BLaER1 treated with 17β-estradiol and CSF1 and Interleukin-3, amounts not matched to agents 10 nM and 100 nM (cell line): ENCODE measurements at regions not wholly inside any gene's neighbourhood (a gene's known extent, or its start where the extent isn't known, plus 50 kb on each side); places are given as distances from the start of the nearest gene placed in this dataset.
"Not testable (repeated sequence)": the region's sequence is repeated elsewhere in the genome, so short reads cannot be mapped to it uniquely, and the experiment has no call there.

Source experiments
- H3K27ac ChIP-seq, 11 experiments: shearing (Covaris generic); formaldehyde crosslinking; 2 replicates each; pipeline ENCODE4 v1.8.1; 2022
- H3K27me3 ChIP-seq, 11 experiments: shearing (Covaris generic); formaldehyde crosslinking; 2 replicates each; pipeline ENCODE4 v1.8.1; 2022
- H3K36me3 ChIP-seq, 11 experiments: shearing (Covaris generic); formaldehyde crosslinking; 2 replicates each; pipeline ENCODE4 v1.8.1; 2022
- H3K4me1 ChIP-seq, 10 experiments: shearing (Covaris generic); formaldehyde crosslinking; 2 replicates each; pipeline ENCODE4 v1.8.1; 2022
- H3K4me2 ChIP-seq, 11 experiments: shearing (Covaris generic); formaldehyde crosslinking; 2 replicates each; pipeline ENCODE4 v1.8.1; 2022
- H3K4me3 ChIP-seq, 10 experiments: shearing (Covaris generic); formaldehyde crosslinking; 2 replicates each; pipeline ENCODE4 v1.8.1; 2022
- H3K9ac ChIP-seq, 11 experiments: shearing (Covaris generic); formaldehyde crosslinking; 2 replicates each; pipeline ENCODE4 v1.8.1; 2022
- H3K9me3 ChIP-seq, 11 experiments: shearing (Covaris generic); formaldehyde crosslinking; replicated peaks in 1 of 11; 2 replicates each; pipeline ENCODE4 v1.8.1; 2022
- H4K20me1 ChIP-seq, 11 experiments: shearing (Covaris generic); formaldehyde crosslinking; 2 replicates each; pipeline ENCODE4 v1.8.1; 2022
- Cebpa-rat ChIP-seq, 11 experiments: shearing (Covaris generic); IDR thresholded peaks; 2 replicates each; pipeline ENCODE4 v1.8.1; 2022

GRCh38 chr10:21049482-21049881 is 152.4 kb upstream of the NEBL start:
- no peak overlapping the region for H3K9ac ChIP-seq
- no peak overlapping the region for H3K4me2 ChIP-seq
- H3K27ac ChIP-seq: no peak overlapping the region
- no peaks in the 10 kb centered on the region for H3K36me3 ChIP-seq
- H3K27me3 ChIP-seq: no peaks in the 10 kb centered on the region
- no peak for TF ChIP-seq Cebpa-rat (IDR thresholded peaks at IDR 0.05)
- H3K9me3 ChIP-seq: peaks cover 0 to 12% (median 9%) of the 10 kb centered on the region in 11 experiments; a peak in 9 of 22 replicates
- no peaks in the 10 kb centered on the region for H4K20me1 ChIP-seq
- no peak overlapping the region for H3K4me3 ChIP-seq
- H3K4me1 ChIP-seq: peaks cover 0 to 18% (median 0%) of the 10 kb centered on the region in 10 experiments; a peak in 6 of 20 replicates

- no peak for TF ChIP-seq Cebpa-rat (IDR thresholded peaks at IDR 0.05)
- Histone ChIP-seq H3K36me3 (no peaks in the 10 kb centered on the region), H3K9ac (no peak overlapping the region), H3K4me2 (no peak overlapping the region), H3K4me1 (peaks cover 0 to 29% (median 0%) of the 10 kb centered on the region in 10 experiments; a peak in 6 of 20 replicates), H4K20me1 (no peaks in the 10 kb centered on the region), H3K9me3 (peaks cover 0 to 12% (median 9%) of the 10 kb centered on the region in 11 experiments; a peak in 9 of 22 replicates), H3K27me3 (no peaks in the 10 kb centered on the region), H3K27ac (no peak overlapping the region), H3K4me3 (no peak overlapping the region)
Measured at GRCh38 chr10:21048068-21048467, 151.0 kb upstream of the NEBL start.

- H3K4me1 ChIP-seq: peaks cover 0 to 31% (median 0%) of the 10 kb centered on the region in 10 experiments; a peak in 6 of 20 replicates
- no peaks in the 10 kb centered on the region for H3K36me3 ChIP-seq
- no peak for TF ChIP-seq Cebpa-rat (IDR thresholded peaks at IDR 0.05)
Measured at GRCh38 chr10:21047511-21047910, 150.4 kb upstream of the NEBL start.

GRCh38 chr10:21047096-21047495 is 150.0 kb upstream of the NEBL start:
- Histone ChIP-seq H3K4me2 (no peak overlapping the region), H4K20me1 (no peaks in the 10 kb centered on the region), H3K27me3 (no peaks in the 10 kb centered on the region), H3K4me3 (no peak overlapping the region), H3K9me3 (peaks cover 0 to 10% (median 6%) of the 10 kb centered on the region in 11 experiments; a peak in 9 of 22 replicates), H3K27ac (no peak overlapping the region), H3K36me3 (no peaks in the 10 kb centered on the region), H3K4me1 (peaks cover 0 to 31% (median 0%) of the 10 kb centered on the region in 10 experiments; a peak in 6 of 20 replicates), H3K9ac (no peak overlapping the region)
- no peak for TF ChIP-seq Cebpa-rat (IDR thresholded peaks at IDR 0.05)

More at GRCh38 chr10:21047511-21047910, 150.4 kb upstream of the NEBL start:
- H3K27ac ChIP-seq: no peak overlapping the region
- H3K9ac ChIP-seq: no peak overlapping the region
- H3K4me3 ChIP-seq: no peak overlapping the region
- H4K20me1 ChIP-seq: no peaks in the 10 kb centered on the region
- peaks cover 0 to 11% (median 9%) of the 10 kb centered on the region in 11 experiments; a peak in 9 of 22 replicates for H3K9me3 ChIP-seq
- no peaks in the 10 kb centered on the region for H3K27me3 ChIP-seq
- no peak overlapping the region for H3K4me2 ChIP-seq

- Histone ChIP-seq H3K9ac (no peak overlapping the region), H3K9me3 (0 out of 22 replicates have a peak, but pooled peaks cover 0 to 5% (median 0%) of the 10 kb centered on the region in 11 experiments), H3K27ac (no peak overlapping the region), H3K4me2 (peak overlapping the region in 2 of 11 experiments; percentile 23 to 26; a peak in 2 of 22 replicates), H3K27me3 (no peaks in the 10 kb centered on the region), H3K4me3 (no peak overlapping the region), H3K4me1 (peaks cover 0 to 29% (median 0%) of the 10 kb centered on the region in 10 experiments; a peak in 6 of 20 replicates), H4K20me1 (no peaks in the 10 kb centered on the region), H3K36me3 (no peaks in the 10 kb centered on the region)
- no peak for TF ChIP-seq Cebpa-rat (IDR thresholded peaks at IDR 0.05)
Measured at GRCh38 chr10:21043044-21043443, 145.9 kb upstream of the NEBL start.

GRCh38 chr10:21042536-21042935 is 145.4 kb upstream of the NEBL start:
- Histone ChIP-seq H3K4me3 (no peak overlapping the region), H4K20me1 (no peaks in the 10 kb centered on the region), H3K4me2 (peak overlapping the region in 3 of 11 experiments; percentile 9 to 30 (median 23); a peak in 1 of 22 replicates), H3K9me3 (0 out of 22 replicates have a peak, but pooled peaks cover 0 to 5% (median 0%) of the 10 kb centered on the region in 11 experiments), H3K36me3 (no peaks in the 10 kb centered on the region), H3K27ac (no peak overlapping the region), H3K27me3 (no peaks in the 10 kb centered on the region), H3K9ac (no peak overlapping the region), H3K4me1 (peaks cover 0 to 29% (median 0%) of the 10 kb centered on the region in 10 experiments; a peak in 6 of 20 replicates)
- no peak for TF ChIP-seq Cebpa-rat (IDR thresholded peaks at IDR 0.05)

- Histone ChIP-seq H3K27ac (no peak overlapping the region), H3K4me3 (no peak overlapping the region), H3K9ac (no peak overlapping the region), H3K4me1 (peaks cover 0 to 29% (median 0%) of the 10 kb centered on the region in 10 experiments; a peak in 6 of 20 replicates), H3K36me3 (no peaks in the 10 kb centered on the region), H3K9me3 (0 out of 22 replicates have a peak, but pooled peaks cover 0 to 5% (median 0%) of the 10 kb centered on the region in 11 experiments), H3K27me3 (no peaks in the 10 kb centered on the region), H3K4me2 (peak overlapping the region in 1 of 11 experiments; percentile 23; a peak in 1 of 22 replicates), H4K20me1 (no peaks in the 10 kb centered on the region)
- no peak for TF ChIP-seq Cebpa-rat (IDR thresholded peaks at IDR 0.05)
Measured at GRCh38 chr10:21041763-21042458, 144.8 kb upstream of the NEBL start.

GRCh38 chr10:21039721-21040120 is 142.6 kb upstream of the NEBL start:
- Histone ChIP-seq H3K36me3 (no peaks in the 10 kb centered on the region), H3K9ac (no peak overlapping the region), H3K4me1 (peaks cover 0 to 28% (median 0%) of the 10 kb centered on the region in 10 experiments; a peak in 6 of 20 replicates), H3K27ac (no peak overlapping the region), H3K9me3 (0 out of 22 replicates have a peak, but pooled peaks cover 0 to 5% (median 0%) of the 10 kb centered on the region in 11 experiments), H3K4me2 (no peak overlapping the region), H3K4me3 (no peak overlapping the region), H4K20me1 (no peaks in the 10 kb centered on the region), H3K27me3 (no peaks in the 10 kb centered on the region)
- no peak for TF ChIP-seq Cebpa-rat (IDR thresholded peaks at IDR 0.05)

GRCh38 chr10:21036757-21037156 is 139.6 kb upstream of the NEBL start:
- Histone ChIP-seq H3K27me3 (no peaks in the 10 kb centered on the region), H3K9ac (no peak overlapping the region), H3K36me3 (no peaks in the 10 kb centered on the region), H4K20me1 (no peaks in the 10 kb centered on the region), H3K9me3 (0 out of 22 replicates have a peak, but pooled peaks cover 0 to 5% (median 0%) of the 10 kb centered on the region in 11 experiments), H3K4me1 (peaks cover 0 to under 1% (median 0%) of the 10 kb centered on the region in 10 experiments; a peak in 1 of 20 replicates), H3K4me2 (no peak overlapping the region), H3K27ac (no peak overlapping the region), H3K4me3 (no peak overlapping the region)
- no peak for TF ChIP-seq Cebpa-rat (IDR thresholded peaks at IDR 0.05)

- Histone ChIP-seq H3K4me1 (peaks cover 0 to 19% (median 7%) of the 10 kb centered on the region in 10 experiments; a peak in 7 of 20 replicates), H3K9me3 (peaks cover 2 to 14% (median 6%) of the 10 kb centered on the region in 11 experiments; a peak in 19 of 22 replicates)
- H3K4me2 ChIP-seq, H3K27ac ChIP-seq, H4K20me1 ChIP-seq, H3K36me3 ChIP-seq, H3K27me3 ChIP-seq, H3K9ac ChIP-seq, H3K4me3 ChIP-seq: not testable (repeated sequence)
Measured at GRCh38 chr10:21034770-21035169, 137.7 kb upstream of the NEBL start.
